ENCODE measurements at regions not wholly inside any gene's neighbourhood (a gene's known extent, or its start where the extent isn't known, plus 50 kb on each side); places are given as distances from the start of the nearest gene placed in this dataset.

- TF ChIP-seq CTCF (IDR thresholded peaks at IDR 0.05) (no peak), POLR2A (IDR thresholded peaks at IDR 0.05) (no peak)
Observed at GRCh38 chr6:113562248-113562647, 294.9 kb upstream of the MARCKS start.

Measured in ovary (tissue), 3 donors.